Activated CD8-positive, alpha-beta memory T cell treated with anti-CD3 and anti-CD28 coated beads, Interleukin-2, amount 10 ng/mL, durations not matched to agents 7 days and 5 days (primary cell): ENCODE measurements at regions not wholly inside any gene's neighbourhood (a gene's known extent, or its start where the extent isn't known, plus 50 kb on each side); places are given as distances from the start of the nearest gene placed in this dataset.

Experiments
- ATAC-seq: fragments of 150-1000 bp; cut with Tn5 transposase; one replicate; pipeline ENCODE4 v1.10.0; 2021; ENCODE audit warnings: moderate library complexity
- CTCF ChIA-PET: fragments of 350-600 bp; sonication (Branson Sonifier 250); formaldehyde crosslinking; loops from one replicate; lab custom pipeline; 2021; ENCODE audit warnings: antibody characterized with exemption; lab: Charles Lee
- DNase-seq: peaks from one replicate; pipeline ENCODE4 v3.0.0-alpha.2; 2020
- H3K27ac Mint-ChIP-seq: one replicate; pipeline ENCODE4 v1.8.0; 2021; ENCODE audit warnings: mild to moderate bottlenecking, mixed read lengths
- H3K27me3 Mint-ChIP-seq: one replicate; pipeline ENCODE4 v1.8.0; 2021; ENCODE audit warnings: mixed read lengths
- H3K36me3 Mint-ChIP-seq: one replicate; pipeline ENCODE4 v1.8.0; 2021; ENCODE audit warnings: mild to moderate bottlenecking, mixed read lengths
- H3K4me1 Mint-ChIP-seq: one replicate; pipeline ENCODE4 v1.8.0; 2021; ENCODE audit warnings: mixed read lengths
- H3K4me3 Mint-ChIP-seq: one replicate; pipeline ENCODE4 v1.8.0; 2021; ENCODE audit warnings: mild to moderate bottlenecking, moderate library complexity, mixed read lengths
- H3K9me3 Mint-ChIP-seq: one replicate; pipeline ENCODE4 v1.8.0; 2022; ENCODE audit warnings: low read depth, mixed read lengths

GRCh38 chr2:41399437-41400087 is 648.3 kb upstream of the PKDCC start:
- no peak overlapping the region for H3K4me3 Mint-ChIP-seq
- no peaks in the 10 kb centered on the region for H3K27me3 Mint-ChIP-seq
- no peaks in the 10 kb centered on the region for H3K36me3 Mint-ChIP-seq
- H3K4me1 Mint-ChIP-seq: no peaks in the 10 kb centered on the region
- CTCF ChIA-PET: no interaction called here
- no peak overlapping the region for H3K27ac Mint-ChIP-seq
- DNase-seq: no peak
- H3K9me3 Mint-ChIP-seq: no peaks in the 10 kb centered on the region
- ATAC-seq: no peak

GRCh38 chr2:41400088-41400665 is 647.6 kb upstream of the PKDCC start:
- DNase-seq (no peak), ATAC-seq (no peak)
- Mint-ChIP-seq H3K4me1 (no peaks in the 10 kb centered on the region), H3K4me3 (no peak overlapping the region), H3K27me3 (no peaks in the 10 kb centered on the region), H3K27ac (no peak overlapping the region), H3K36me3 (no peaks in the 10 kb centered on the region), H3K9me3 (no peaks in the 10 kb centered on the region)
- CTCF ChIA-PET: no interaction called here

GRCh38 chr2:41405441-41405840 is 642.4 kb upstream of the PKDCC start:
- H3K4me1 Mint-ChIP-seq: no peaks in the 10 kb centered on the region
- no peak overlapping the region for H3K4me3 Mint-ChIP-seq
- CTCF ChIA-PET: no interaction called here
- DNase-seq (no peak), ATAC-seq (no peak)
- H3K27ac Mint-ChIP-seq: no peak overlapping the region
- no peaks in the 10 kb centered on the region for H3K9me3 Mint-ChIP-seq
- no peaks in the 10 kb centered on the region for H3K27me3 Mint-ChIP-seq
- no peaks in the 10 kb centered on the region for H3K36me3 Mint-ChIP-seq

GRCh38 chr2:41409328-41409727 is 638.5 kb upstream of the PKDCC start:
- no peaks in the 10 kb centered on the region for H3K4me1 Mint-ChIP-seq
- CTCF ChIA-PET: no interaction called here

GRCh38 chr2:41410011-41410410 is 637.8 kb upstream of the PKDCC start:
- H3K4me3 Mint-ChIP-seq: no peak overlapping the region
- ATAC-seq (no peak), DNase-seq (no peak)
- H3K4me1 Mint-ChIP-seq: no peaks in the 10 kb centered on the region
- no peak overlapping the region for H3K27ac Mint-ChIP-seq
- no peaks in the 10 kb centered on the region for H3K36me3 Mint-ChIP-seq
- CTCF ChIA-PET: no interaction called here
- no peaks in the 10 kb centered on the region for H3K27me3 Mint-ChIP-seq
- H3K9me3 Mint-ChIP-seq: no peaks in the 10 kb centered on the region

More at GRCh38 chr2:41409328-41409727, 638.5 kb upstream of the PKDCC start:
- no peak for DNase-seq
- no peak overlapping the region for H3K4me3 Mint-ChIP-seq
- H3K27me3 Mint-ChIP-seq: no peaks in the 10 kb centered on the region
- H3K36me3 Mint-ChIP-seq: no peaks in the 10 kb centered on the region
- no peak for ATAC-seq
- H3K9me3 Mint-ChIP-seq: no peaks in the 10 kb centered on the region
- no peak overlapping the region for H3K27ac Mint-ChIP-seq

GRCh38 chr2:41413813-41414485 is 633.9 kb upstream of the PKDCC start:
- Mint-ChIP-seq H3K9me3 (no peaks in the 10 kb centered on the region), H3K36me3 (no peaks in the 10 kb centered on the region), H3K4me3 (no peak overlapping the region), H3K27ac (no peak overlapping the region), H3K4me1 (no peaks in the 10 kb centered on the region), H3K27me3 (no peaks in the 10 kb centered on the region)
- DNase-seq (no peak), ATAC-seq (no peak)
- CTCF ChIA-PET: interaction anchor here (2.3 kb wide), 1 partner anchor 285 kb away, joined by 4 read pairs; no protein-coding TSS in a partner anchor

GRCh38 chr2:41414486-41415230 is 633.2 kb upstream of the PKDCC start:
- Mint-ChIP-seq H3K27me3 (no peaks in the 10 kb centered on the region), H3K4me1 (no peaks in the 10 kb centered on the region), H3K9me3 (no peaks in the 10 kb centered on the region), H3K36me3 (no peaks in the 10 kb centered on the region), H3K27ac (no peak overlapping the region), H3K4me3 (no peak overlapping the region)
- DNase-seq (no peak), ATAC-seq (no peak)
- CTCF ChIA-PET: interaction anchor here (2.3 kb wide), 1 partner anchor 284 kb away, joined by 4 read pairs; no protein-coding TSS in a partner anchor

- H3K9me3 Mint-ChIP-seq: no peaks in the 10 kb centered on the region
- no peaks in the 10 kb centered on the region for H3K27me3 Mint-ChIP-seq
- H3K4me3 Mint-ChIP-seq: no peak overlapping the region
- H3K4me1 Mint-ChIP-seq: no peaks in the 10 kb centered on the region
- CTCF ChIA-PET: no interaction called here
- H3K27ac Mint-ChIP-seq: no peak overlapping the region
- no peak for ATAC-seq
- no peaks in the 10 kb centered on the region for H3K36me3 Mint-ChIP-seq
- DNase-seq: no peak
Measured at GRCh38 chr2:41417511-41417910, 630.3 kb upstream of the PKDCC start.

GRCh38 chr2:41420219-41420618 is 627.6 kb upstream of the PKDCC start:
- no peak for DNase-seq
- ATAC-seq: no peak
- no peaks in the 10 kb centered on the region for H3K4me1 Mint-ChIP-seq
- H3K9me3 Mint-ChIP-seq: no peaks in the 10 kb centered on the region
- H3K27me3 Mint-ChIP-seq: no peaks in the 10 kb centered on the region
- H3K27ac Mint-ChIP-seq: no peak overlapping the region
- no peak overlapping the region for H3K4me3 Mint-ChIP-seq
- H3K36me3 Mint-ChIP-seq: no peaks in the 10 kb centered on the region
- CTCF ChIA-PET: no interaction called here

GRCh38 chr2:41420872-41421271 is 626.9 kb upstream of the PKDCC start:
- no peak for DNase-seq
- Mint-ChIP-seq H3K4me3 (no peak overlapping the region), H3K9me3 (no peaks in the 10 kb centered on the region), H3K27me3 (no peaks in the 10 kb centered on the region), H3K36me3 (no peaks in the 10 kb centered on the region), H3K27ac (no peak overlapping the region), H3K4me1 (no peaks in the 10 kb centered on the region)
- CTCF ChIA-PET: no interaction called here
- no peak for ATAC-seq

GRCh38 chr2:41431756-41432155 is 616.1 kb upstream of the PKDCC start:
- DNase-seq: no peak
- ATAC-seq: no peak
- Mint-ChIP-seq H3K36me3 (no peaks in the 10 kb centered on the region), H3K27ac (no peak overlapping the region), H3K4me3 (no peak overlapping the region), H3K4me1 (no peaks in the 10 kb centered on the region), H3K27me3 (no peaks in the 10 kb centered on the region), H3K9me3 (no peaks in the 10 kb centered on the region)
- CTCF ChIA-PET: no interaction called here

- no peak overlapping the region for H3K4me3 Mint-ChIP-seq
- H3K9me3 Mint-ChIP-seq: no peaks in the 10 kb centered on the region
- ATAC-seq (no peak), DNase-seq (no peak)
- CTCF ChIA-PET: no interaction called here
- no peak overlapping the region for H3K27ac Mint-ChIP-seq
- no peaks in the 10 kb centered on the region for H3K36me3 Mint-ChIP-seq
- no peaks in the 10 kb centered on the region for H3K4me1 Mint-ChIP-seq
- H3K27me3 Mint-ChIP-seq: no peaks in the 10 kb centered on the region
Measured at GRCh38 chr2:41432459-41432858, 615.4 kb upstream of the PKDCC start.

GRCh38 chr2:41434991-41435390 is 612.8 kb upstream of the PKDCC start:
- DNase-seq (no peak), ATAC-seq (no peak)
- H3K9me3 Mint-ChIP-seq: no peaks in the 10 kb centered on the region
- no peaks in the 10 kb centered on the region for H3K4me1 Mint-ChIP-seq
- no peak overlapping the region for H3K27ac Mint-ChIP-seq
- no peaks in the 10 kb centered on the region for H3K27me3 Mint-ChIP-seq
- H3K4me3 Mint-ChIP-seq: no peak overlapping the region
- H3K36me3 Mint-ChIP-seq: no peaks in the 10 kb centered on the region
- CTCF ChIA-PET: no interaction called here
